ENCODE measurements at regions not wholly inside any gene's neighbourhood (a gene's known extent, or its start where the extent isn't known, plus 50 kb on each side); places are given as distances from the start of the nearest gene placed in this dataset.

- no peak overlapping the region for H3K4me3 ChIP-seq (ENCODE audit: low read depth, low read length)
These were observed 537.6 kb downstream of the EFNB2 start for GRCh38 chr13:105997581-105998550.

- no peak overlapping the region for H3K4me3 ChIP-seq (ENCODE audit: low read depth, low read length)
These were observed 539.0 kb downstream of the EFNB2 start for GRCh38 chr13:105996391-105997025.

- H3K4me3 ChIP-seq (ENCODE audit: low read depth, low read length): no peak overlapping the region
These were observed 541.1 kb downstream of the EFNB2 start for GRCh38 chr13:105994340-105994739.

- H3K4me3 ChIP-seq (ENCODE audit: low read depth, low read length): no peak overlapping the region
These were observed 543.7 kb downstream of the EFNB2 start for GRCh38 chr13:105991622-105992277.

- no peak overlapping the region for H3K4me3 ChIP-seq (ENCODE audit: low read depth, low read length)
These were observed 544.3 kb downstream of the EFNB2 start for GRCh38 chr13:105991131-105991530.

- H3K4me3 ChIP-seq (ENCODE audit: low read depth, low read length): no peak overlapping the region
These were observed 545.1 kb downstream of the EFNB2 start for GRCh38 chr13:105990256-105990958.

GRCh38 chr13:105984646-105985045, 550.8 kb downstream of the EFNB2 start:
- H3K4me3 ChIP-seq (ENCODE audit: low read depth, low read length): no peak overlapping the region

GRCh38 chr13:105984236-105984635, 551.2 kb downstream of the EFNB2 start:
- no peak overlapping the region for H3K4me3 ChIP-seq (ENCODE audit: low read depth, low read length)

- H3K4me3 ChIP-seq (ENCODE audit: low read depth, low read length): no peak overlapping the region
These were observed 553.1 kb downstream of the EFNB2 start for GRCh38 chr13:105982219-105982930.

- H3K4me3 ChIP-seq (ENCODE audit: low read depth, low read length): no peak overlapping the region
These were observed 556.1 kb downstream of the EFNB2 start for GRCh38 chr13:105979131-105980011.

GRCh38 chr13:105974380-105974779, 561.1 kb downstream of the EFNB2 start:
- no peak overlapping the region for H3K4me3 ChIP-seq (ENCODE audit: low read depth, low read length)

- H3K4me3 ChIP-seq (ENCODE audit: low read depth, low read length): no peak overlapping the region
These were observed 562.5 kb downstream of the EFNB2 start for GRCh38 chr13:105972811-105973590.

- no peak overlapping the region for H3K4me3 ChIP-seq (ENCODE audit: low read depth, low read length)
These were observed 563.1 kb downstream of the EFNB2 start for GRCh38 chr13:105972306-105972721.

- H3K4me3 ChIP-seq (ENCODE audit: low read depth, low read length): no peak overlapping the region
These were observed 563.7 kb downstream of the EFNB2 start for GRCh38 chr13:105971738-105972137.

GRCh38 chr13:105971312-105971711, 564.1 kb downstream of the EFNB2 start:
- no peak overlapping the region for H3K4me3 ChIP-seq (ENCODE audit: low read depth, low read length)

- no peak overlapping the region for H3K4me3 ChIP-seq (ENCODE audit: low read depth, low read length)
These were observed 565.7 kb downstream of the EFNB2 start for GRCh38 chr13:105969761-105970160.

GRCh38 chr13:105965910-105966309, 569.6 kb downstream of the EFNB2 start:
- no peak overlapping the region for H3K4me3 ChIP-seq (ENCODE audit: low read depth, low read length)

- no peak overlapping the region for H3K4me3 ChIP-seq (ENCODE audit: low read depth, low read length)
These were observed 573.4 kb downstream of the EFNB2 start for GRCh38 chr13:105962080-105962479.

GRCh38 chr13:105961438-105961837, 574.0 kb downstream of the EFNB2 start:
- H3K4me3 ChIP-seq (ENCODE audit: low read depth, low read length): no peak overlapping the region

Data from iPS-11a (cell line).